IMR-90 (cell line): ENCODE measurements at regions not wholly inside any gene's neighbourhood (a gene's known extent, or its start where the extent isn't known, plus 50 kb on each side); places are given as distances from the start of the nearest gene placed in this dataset.

ENCODE experiments used
- ATAC-seq: fragments of 200-7000 bp; cut with Tn5 transposase; 2 replicates; pipeline ENCODE4 v1.9.1; 2020; ENCODE audit warnings: low read depth, mild to moderate bottlenecking, moderate library complexity
- BruUV-seq: library from RNA; stranded (reverse); fragments of 400-500 nt; replicated peaks from 2 replicates; lab custom pipeline; 2021; lab: Mats Ljungman, UMichigan
- CTCF ChIA-PET: fragments of 300-600 bp; formaldehyde crosslinking; extraction: SDS; loops from one replicate; lab custom pipeline; 2021; ENCODE audit warnings: antibody characterized with exemption; lab: Yijun Ruan, JAX
- POLR2A ChIA-PET: fragments of 300-600 bp; sonication (Branson Sonifier 250); formaldehyde crosslinking; loops from one replicate; lab custom pipeline; 2022; ENCODE audit warnings: antibody characterized with exemption; ENCODE audit not compliant: unreplicated experiment; lab: Charles Lee
- DNase-seq: peaks from one replicate; pipeline ENCODE4 v3.0.0; 2013
- H2AFZ ChIP-seq: replicated peaks from 2 replicates; pipeline ENCODE3; 2013; ENCODE audit warnings: low read length, mild to moderate bottlenecking; ENCODE audit not compliant: poor library complexity
- H2AK5ac ChIP-seq: 2 replicates; pipeline ENCODE4 v1.6.1; 2013; ENCODE audit warnings: low read depth, low read length, inconsistent platforms
- H2AK9ac ChIP-seq: replicated peaks from 2 replicates; pipeline ENCODE3; 2013; ENCODE audit warnings: mild to moderate bottlenecking, low read depth, low read length, moderate library complexity; ENCODE audit not compliant: poor library complexity
- H2BK120ac ChIP-seq: 2 replicates; pipeline ENCODE4 v1.6.1; 2013; ENCODE audit warnings: low read depth, low read length, inconsistent platforms
- H2BK15ac ChIP-seq: 3 replicates; pipeline ENCODE4 v1.6.1; 2013; ENCODE audit warnings: low read depth, low read length, inconsistent platforms
- H2BK20ac ChIP-seq: 2 replicates; pipeline ENCODE4 v1.6.1; 2013; ENCODE audit warnings: low read depth, mild to moderate bottlenecking, inconsistent platforms, low read length, moderate library complexity
- H2BK5ac ChIP-seq: 2 replicates; pipeline ENCODE4 v1.6.1; 2013; ENCODE audit warnings: mild to moderate bottlenecking, low read depth, low read length, inconsistent platforms; ENCODE audit not compliant: poor library complexity, severe bottlenecking
- H3K14ac ChIP-seq: replicated peaks from 2 replicates; pipeline ENCODE4 v1.6.1; 2013; ENCODE audit warnings: low read depth, low read length, inconsistent platforms
- H3K18ac ChIP-seq: 2 replicates; pipeline ENCODE4 v1.6.1; 2013; ENCODE audit warnings: low read depth, low read length, control low read depth
- H3K23ac ChIP-seq: 2 replicates; pipeline ENCODE4 v1.6.1; 2013; ENCODE audit warnings: low read depth, low read length, inconsistent platforms
- H3K27ac ChIP-seq: 2 replicates; pipeline ENCODE4 v1.5.1; 2013; ENCODE audit warnings: mild to moderate bottlenecking, control low read depth, low read length; ENCODE audit not compliant: insufficient read depth
- H3K27me3 ChIP-seq: 2 replicates; pipeline ENCODE4 v1.6.1; 2013; ENCODE audit warnings: low read length; ENCODE audit not compliant: control insufficient read depth, insufficient read depth
- H3K36me3 ChIP-seq: 2 replicates; pipeline ENCODE4 v1.6.1; 2013; ENCODE audit warnings: low read length, mixed read lengths; ENCODE audit not compliant: control insufficient read depth, insufficient read depth
- H3K4ac ChIP-seq: 2 replicates; pipeline ENCODE4 v1.6.1; 2013; ENCODE audit warnings: low read depth, low read length, inconsistent platforms
- H3K4me1 ChIP-seq: 2 replicates; pipeline ENCODE4 v1.6.1; 2013; ENCODE audit warnings: low read length, mixed read lengths; ENCODE audit not compliant: control insufficient read depth, insufficient read depth
- H3K4me2 ChIP-seq: 2 replicates; pipeline ENCODE4 v1.6.1; 2013; ENCODE audit warnings: low read depth, mild to moderate bottlenecking, control low read depth, low read length, moderate library complexity
- H3K4me3 ChIP-seq: 2 replicates; pipeline ENCODE4 v1.5.1; 2013; ENCODE audit warnings: low read depth, mild to moderate bottlenecking, control low read depth, low read length, moderate library complexity; ENCODE audit not compliant: insufficient read depth
- H3K56ac ChIP-seq: 2 replicates; pipeline ENCODE4 v1.6.1; 2013; ENCODE audit warnings: low read length, inconsistent platforms; ENCODE audit not compliant: insufficient read depth; ENCODE audit errors: extremely low read depth
- H3K79me1 ChIP-seq, 2 experiments: 2 replicates each; pipeline ENCODE4 v1.6.1; 2013; ENCODE audit warnings: low read length in 2 of 2, inconsistent platforms in 1 of 2, low read depth in 1 of 2
- H3K9ac ChIP-seq: 2 replicates; pipeline ENCODE4 v1.6.1; 2013; ENCODE audit warnings: low read depth, low read length, control low read depth
- H3K9me1 ChIP-seq: 2 replicates; pipeline ENCODE4 v1.6.1; 2013; ENCODE audit warnings: low read length, inconsistent platforms; ENCODE audit not compliant: insufficient read depth
- H3K9me3 ChIP-seq: 2 replicates; pipeline ENCODE4 v1.6.1; 2013; ENCODE audit warnings: low read length; ENCODE audit not compliant: control insufficient read depth, insufficient read depth
- H4K20me1 ChIP-seq: 2 replicates; pipeline ENCODE4 v1.6.1; 2013; ENCODE audit warnings: low read length, inconsistent platforms; ENCODE audit not compliant: insufficient read depth
- H4K5ac ChIP-seq: 2 replicates; pipeline ENCODE4 v1.6.1; 2013; ENCODE audit warnings: mild to moderate bottlenecking, low read depth, low read length, control low read depth
- H4K8ac ChIP-seq, 2 experiments: 2 replicates each; pipeline ENCODE4 v1.6.1; 2013; ENCODE audit warnings: low read depth in 2 of 2, low read length in 2 of 2, control low read depth in 1 of 2, inconsistent platforms in 1 of 2
- H4K91ac ChIP-seq: 2 replicates; pipeline ENCODE4 v1.6.1; 2013; ENCODE audit warnings: low read depth, low read length, inconsistent platforms; ENCODE audit not compliant: insufficient read depth
- CEBPB ChIP-seq: IDR thresholded peaks from 2 replicates; pipeline ENCODE4 v1.6.1; 2012; ENCODE audit warnings: low read depth, low read length, improper control_type of control experiment
- CHD1 ChIP-seq: IDR thresholded peaks from 2 replicates; pipeline ENCODE4 v1.6.1; 2012; ENCODE audit warnings: low read depth, low read length, improper control_type of control experiment
- FOS ChIP-seq: fragments of 150-350 bp; IDR thresholded peaks from 2 replicates; pipeline ENCODE4 v1.6.1; 2016; ENCODE audit warnings: low read depth, low read length
- MAFK ChIP-seq: IDR thresholded peaks from 2 replicates; pipeline ENCODE4 v1.6.1; 2012; ENCODE audit warnings: low read depth, low read length, improper control_type of control experiment
- MAZ ChIP-seq: IDR thresholded peaks from 2 replicates; pipeline ENCODE4 v1.6.1; 2012; ENCODE audit warnings: low read depth, mild to moderate bottlenecking, low read length, improper control_type of control experiment, moderate library complexity, borderline replicate concordance
- MXI1 ChIP-seq: IDR thresholded peaks from 2 replicates; pipeline ENCODE4 v1.6.1; 2012; ENCODE audit warnings: low read depth, mild to moderate bottlenecking, low read length, moderate library complexity, borderline replicate concordance
- POLR2A ChIP-seq: IDR thresholded peaks from 2 replicates; pipeline ENCODE4 v1.6.1; 2012; ENCODE audit warnings: mild to moderate bottlenecking, low read depth, low read length
- RCOR1 ChIP-seq: IDR thresholded peaks from 2 replicates; pipeline ENCODE4 v1.6.1; 2012; ENCODE audit warnings: mild to moderate bottlenecking, low read length, improper control_type of control experiment; ENCODE audit not compliant: insufficient replicate concordance
- RFX5 ChIP-seq: IDR thresholded peaks from 2 replicates; pipeline ENCODE4 v1.8.0; 2012; ENCODE audit warnings: low read depth, mild to moderate bottlenecking, low read length, moderate library complexity
- SMC3 ChIP-seq: fragments of 150-350 bp; IDR thresholded peaks from 2 replicates; pipeline ENCODE4 v1.6.1; 2016; ENCODE audit warnings: low read depth, mild to moderate bottlenecking, antibody characterized with exemption, low read length, moderate library complexity
- WGBS, 2 experiments: methylation state at CpG; one replicate each; pipeline versions ENCODE4 v1.1.5 to v1.1.7; 2013; ENCODE audit warnings: missing lambda C conversion rate in 2 of 2; ENCODE audit not compliant: insufficient read length in 1 of 2; ENCODE audit errors: extremely low coverage in 2 of 2; 5-methylcytosine and 5-hydroxymethylcytosine counted together
- dilution Hi-C: fragments of 300-500 bp; cut with HindIII; formaldehyde crosslinking; loops from one replicate; pipeline ENCODE4 v1.14.3; 2018; ENCODE audit warnings: low sequenced_read_pairs; ENCODE audit not compliant: unreplicated experiment
- in situ Hi-C: fragments of 300-500 bp; cut with MboI; formaldehyde crosslinking; loops from 3 replicates; pipeline ENCODE4 v1.14.3; 2019; ENCODE audit warnings: low sequenced_read_pairs, inconsistent platforms, mixed read lengths
- intact Hi-C: fragments of 100-400 bp; cut with micrococcal nuclease; formaldehyde crosslinking; loops from 2 replicates; pipeline ENCODE4 v1.10.0; 2022
- TF ChIP-seq, protein P1 (sequence below): conservative IDR thresholded peaks from 2 replicates; pipeline ENCODE4 v1.5.1; 2012; ENCODE audit warnings: mild to moderate bottlenecking, low read depth, low read length, improper control_type of control experiment

GRCh38 chr2:144708626-144709025, 188.7 kb upstream of the ZEB2 start:
- H4K8ac ChIP-seq, result no peak overlapping the region
- no peak overlapping the region for H3K14ac ChIP-seq
- no peak overlapping the region for H3K4ac ChIP-seq
- no peaks in the 10 kb centered on the region for H3K9me3 ChIP-seq
- H3K56ac ChIP-seq, result no peak overlapping the region
- H3K27me3 ChIP-seq, result no peaks in the 10 kb centered on the region
- H3K9me1 ChIP-seq, result no peaks in the 10 kb centered on the region
- peaks cover 4% of the 10 kb centered on the region for H3K4me1 ChIP-seq
- ATAC-seq (no peak), DNase-seq (no peak)
- intact Hi-C loops, result no loop called here
- no peak overlapping the region for H3K9ac ChIP-seq
- no peak overlapping the region for H2AFZ ChIP-seq
- H2AK5ac ChIP-seq, result no peak overlapping the region
- H3K4me2 ChIP-seq, result no peak overlapping the region
- H2BK15ac ChIP-seq, result no peak overlapping the region
- POLR2A ChIA-PET, result no interaction called here
- H2BK5ac ChIP-seq, result no peak overlapping the region
- no peaks in the 10 kb centered on the region for H3K79me1 ChIP-seq
- no peak overlapping the region for H2BK20ac ChIP-seq
- WGBS, 2 experiments, result 100% methylated on average over 1 of the region's 2 CpGs; no CpG with 5 or more reads in 1 of the 2 experiments
- no peak overlapping the region for H3K4me3 ChIP-seq
- no peak overlapping the region for H3K18ac ChIP-seq
- no peak overlapping the region for H2BK120ac ChIP-seq
- no peaks in the 10 kb centered on the region for H4K20me1 ChIP-seq
- no peak overlapping the region for H3K23ac ChIP-seq
- CTCF ChIA-PET, result interaction anchor here (1.2 kb wide), 1 partner anchor 26 kb away, joined by 3 read pairs; no protein-coding TSS in a partner anchor
- H4K5ac ChIP-seq, result no peak overlapping the region
- H3K27ac ChIP-seq, result no peak overlapping the region
- H2AK9ac ChIP-seq, result no peak overlapping the region
- no peak overlapping the region for H4K91ac ChIP-seq
- TF ChIP-seq FOS, result no peak
- no peak for TF ChIP-seq SMC3
- no peak for TF ChIP-seq RCOR1
- no peak for TF ChIP-seq CHD1
- TF ChIP-seq MAZ, result no peak
- no peak for TF ChIP-seq MXI1
- no peak for TF ChIP-seq MAFK
- no peak for TF ChIP-seq POLR2A
- TF ChIP-seq RFX5, result no peak
- no peak for TF ChIP-seq CEBPB
- TF ChIP-seq, protein P1, sequence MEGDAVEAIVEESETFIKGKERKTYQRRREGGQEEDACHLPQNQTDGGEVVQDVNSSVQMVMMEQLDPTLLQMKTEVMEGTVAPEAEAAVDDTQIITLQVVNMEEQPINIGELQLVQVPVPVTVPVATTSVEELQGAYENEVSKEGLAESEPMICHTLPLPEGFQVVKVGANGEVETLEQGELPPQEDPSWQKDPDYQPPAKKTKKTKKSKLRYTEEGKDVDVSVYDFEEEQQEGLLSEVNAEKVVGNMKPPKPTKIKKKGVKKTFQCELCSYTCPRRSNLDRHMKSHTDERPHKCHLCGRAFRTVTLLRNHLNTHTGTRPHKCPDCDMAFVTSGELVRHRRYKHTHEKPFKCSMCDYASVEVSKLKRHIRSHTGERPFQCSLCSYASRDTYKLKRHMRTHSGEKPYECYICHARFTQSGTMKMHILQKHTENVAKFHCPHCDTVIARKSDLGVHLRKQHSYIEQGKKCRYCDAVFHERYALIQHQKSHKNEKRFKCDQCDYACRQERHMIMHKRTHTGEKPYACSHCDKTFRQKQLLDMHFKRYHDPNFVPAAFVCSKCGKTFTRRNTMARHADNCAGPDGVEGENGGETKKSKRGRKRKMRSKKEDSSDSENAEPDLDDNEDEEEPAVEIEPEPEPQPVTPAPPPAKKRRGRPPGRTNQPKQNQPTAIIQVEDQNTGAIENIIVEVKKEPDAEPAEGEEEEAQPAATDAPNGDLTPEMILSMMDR, result no peak
- H3K36me3 ChIP-seq, result no peaks in the 10 kb centered on the region
- dilution Hi-C loops, result no loop called here
- in situ Hi-C loops, result no loop called here
- no TSS peak for BruUV-seq
